ENCODE measurements at regions not wholly inside any gene's neighbourhood (a gene's known extent, or its start where the extent isn't known, plus 50 kb on each side); places are given as distances from the start of the nearest gene placed in this dataset.

- peak; percentile 71 to 88 (median 79) for TF ChIP-seq CTCF (IDR thresholded peaks at IDR 0.05)
- TF ChIP-seq POLR2A (IDR thresholded peaks at IDR 0.05): no peak
Measured at GRCh38 chr2:238784671-238785527, 63.0 kb upstream of the TWIST2 start.

Measured in ovary (tissue), 3 donors.